Mesothelial cell of epicardium (in vitro differentiated cells): ENCODE measurements at regions not wholly inside any gene's neighbourhood (a gene's known extent, or its start where the extent isn't known, plus 50 kb on each side); places are given as distances from the start of the nearest gene placed in this dataset.

Source experiments
- DNase-seq, 2 experiments: peaks; one replicate each; pipeline ENCODE4 v3.0.0; 2021; ENCODE audit warnings: low spot score in 2 of 2; ENCODE audit not compliant: unreplicated experiment in 2 of 2
- H3K27ac Mint-ChIP-seq: 2 replicates; pipeline ENCODE4 v1.8.0; 2021; ENCODE audit warnings: mixed read lengths
- H3K27me3 Mint-ChIP-seq: 2 replicates; pipeline ENCODE4 v1.8.0; 2021; ENCODE audit warnings: low read depth, mixed read lengths
- H3K36me3 Mint-ChIP-seq: 2 replicates; pipeline ENCODE4 v1.8.0; 2021; ENCODE audit warnings: mixed read lengths
- H3K4me1 Mint-ChIP-seq: 2 replicates; pipeline ENCODE4 v1.8.0; 2021; ENCODE audit warnings: mixed read lengths
- H3K4me3 Mint-ChIP-seq: 2 replicates; pipeline ENCODE4 v1.8.0; 2021; ENCODE audit warnings: mild to moderate bottlenecking, moderate library complexity, mixed read lengths
- H3K9me3 Mint-ChIP-seq: 2 replicates; pipeline ENCODE4 v1.8.0; 2021; ENCODE audit warnings: mixed read lengths
- CTCF ChIP-seq: fragments of 200-600 bp; sonication (generic); IDR thresholded peaks from one replicate; pipeline ENCODE4 v1.5.0; 2021; ENCODE audit warnings: antibody characterized with exemption; ENCODE audit not compliant: unreplicated experiment

DNA sequence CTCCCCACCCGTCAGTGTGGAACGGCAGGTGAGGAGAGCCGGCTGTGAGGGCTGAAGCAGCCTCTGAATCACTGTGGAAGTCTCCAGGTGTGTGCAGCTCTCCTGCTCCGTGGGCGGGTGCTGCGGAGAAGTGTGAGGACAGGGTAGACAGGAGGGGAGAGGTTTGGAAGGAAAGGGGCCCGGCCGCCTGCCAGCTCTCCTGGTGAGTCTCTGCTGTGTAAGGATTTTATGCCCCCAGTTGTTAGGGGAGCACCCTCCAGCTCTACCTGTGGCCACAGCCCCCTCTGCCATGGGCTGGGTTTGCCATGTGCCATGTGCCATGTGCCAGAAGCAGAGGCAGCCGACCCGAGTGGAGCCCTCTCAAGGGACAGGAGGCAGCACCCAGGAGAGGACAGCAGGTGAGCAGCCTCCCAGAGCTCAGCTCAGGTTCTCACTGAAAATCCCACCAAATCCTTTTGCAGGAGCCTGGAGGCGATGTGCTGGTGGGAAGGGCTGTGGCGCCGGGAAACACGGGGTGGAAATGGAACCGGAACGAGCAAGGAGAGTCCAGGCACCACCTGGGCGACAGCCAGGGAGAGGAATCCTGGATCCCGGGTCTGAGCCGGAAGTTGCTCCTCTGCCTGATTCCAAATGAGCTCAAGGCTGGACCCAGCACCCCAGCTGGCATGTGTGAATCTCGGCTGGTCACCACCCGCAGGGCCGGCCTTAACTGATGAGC is 804.4 kb downstream of the BRD1 start:
- Mint-ChIP-seq H3K27ac (no peak overlapping the region), H3K36me3 (no peaks in the 10 kb centered on the region), H3K4me3 (no peak overlapping the region), H3K4me1 (no peaks in the 10 kb centered on the region), H3K9me3 (no peaks in the 10 kb centered on the region), H3K27me3 (peaks cover 24% of the 10 kb centered on the region)
- peak in 1 of 2 experiments; percentile 14 for DNase-seq
- no peak for TF ChIP-seq CTCF

GRCh38 chr22:49022816-49023160 is 804.9 kb downstream of the BRD1 start:
- no peak for TF ChIP-seq CTCF
- Mint-ChIP-seq H3K4me3 (no peak overlapping the region), H3K27me3 (peaks cover 22% of the 10 kb centered on the region), H3K4me1 (no peaks in the 10 kb centered on the region), H3K27ac (no peak overlapping the region), H3K9me3 (no peaks in the 10 kb centered on the region), H3K36me3 (no peaks in the 10 kb centered on the region)
- peak in 1 of 2 experiments; percentile 10 for DNase-seq

DNA sequence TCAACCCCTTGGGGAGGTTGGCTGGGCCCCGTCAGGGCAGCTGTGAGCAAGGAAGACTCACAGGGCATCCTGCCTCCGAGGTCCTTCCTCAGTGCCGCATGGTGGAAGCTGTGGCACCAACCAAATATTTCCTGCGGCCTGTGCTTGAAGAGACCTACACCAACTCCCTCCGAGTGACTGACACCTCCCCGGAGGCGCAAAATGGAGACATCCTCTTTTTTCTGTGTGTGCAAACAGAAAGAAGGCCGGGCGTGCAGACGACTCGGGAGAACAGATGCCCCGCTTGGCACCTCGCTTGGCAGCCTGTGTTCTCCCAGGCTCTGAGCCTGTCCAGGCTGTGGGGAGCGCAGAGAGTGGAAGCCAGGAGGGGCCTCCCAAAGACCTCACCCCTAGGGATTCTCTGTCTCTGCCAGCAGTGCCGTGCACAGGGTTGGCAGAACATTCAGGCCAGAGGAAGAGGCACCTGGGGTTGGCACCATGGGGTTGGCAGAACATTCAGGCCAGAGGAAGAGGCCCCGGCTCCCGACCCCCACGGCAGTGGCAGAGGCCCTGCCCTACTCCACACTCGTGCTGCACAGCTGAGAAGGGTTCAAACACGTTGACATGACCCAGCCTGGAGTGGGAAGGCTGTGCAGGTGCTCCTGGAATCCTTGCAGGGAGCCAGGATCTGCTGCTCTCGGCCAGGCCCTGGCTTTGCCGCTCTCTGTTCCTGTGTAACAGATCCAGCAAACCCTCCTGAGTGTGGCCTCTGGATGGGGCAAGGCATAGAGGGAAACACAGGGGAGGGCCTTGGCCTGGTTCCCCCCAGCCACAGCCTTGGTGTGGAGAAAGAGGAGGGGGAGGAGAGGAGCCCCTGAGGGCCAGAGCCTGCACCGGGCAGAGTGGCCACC is 805.5 kb downstream of the BRD1 start:
- H3K4me1 Mint-ChIP-seq, result no peaks in the 10 kb centered on the region
- peaks cover 16% of the 10 kb centered on the region for H3K27me3 Mint-ChIP-seq
- no peak overlapping the region for H3K27ac Mint-ChIP-seq
- H3K9me3 Mint-ChIP-seq, result no peaks in the 10 kb centered on the region
- peak in 1 of 2 experiments; percentile 15 for DNase-seq
- no peak overlapping the region for H3K4me3 Mint-ChIP-seq
- TF ChIP-seq CTCF, result no peak
- H3K36me3 Mint-ChIP-seq, result no peaks in the 10 kb centered on the region

GRCh38 chr22:49021131-49021925 is 806.3 kb downstream of the BRD1 start:
- no peaks in the 10 kb centered on the region for H3K9me3 Mint-ChIP-seq

More at GRCh38 chr22:49021131-49021925, 806.3 kb downstream of the BRD1 start:
- Mint-ChIP-seq H3K4me3 (no peak overlapping the region), H3K4me1 (no peaks in the 10 kb centered on the region), H3K36me3 (no peaks in the 10 kb centered on the region), H3K27me3 (peaks cover 9% of the 10 kb centered on the region), H3K27ac (no peak overlapping the region)
- DNase-seq, result peak in 1 of 2 experiments; percentile 18
- TF ChIP-seq CTCF, result no peak
